ENCODE measurements at regions not wholly inside any gene's neighbourhood (a gene's known extent, or its start where the extent isn't known, plus 50 kb on each side); places are given as distances from the start of the nearest gene placed in this dataset.
A peak's percentile ranks its signal among the peaks of the same experiment; 100 is the strongest.

GRCh38 chr10:131445623-131446022 lies 134.1 kb upstream of the TCERG1L start:
- DNase-seq = no peak

GRCh38 chr10:131446171-131446570 lies 134.7 kb upstream of the TCERG1L start:
- DNase-seq = no peak

DNA sequence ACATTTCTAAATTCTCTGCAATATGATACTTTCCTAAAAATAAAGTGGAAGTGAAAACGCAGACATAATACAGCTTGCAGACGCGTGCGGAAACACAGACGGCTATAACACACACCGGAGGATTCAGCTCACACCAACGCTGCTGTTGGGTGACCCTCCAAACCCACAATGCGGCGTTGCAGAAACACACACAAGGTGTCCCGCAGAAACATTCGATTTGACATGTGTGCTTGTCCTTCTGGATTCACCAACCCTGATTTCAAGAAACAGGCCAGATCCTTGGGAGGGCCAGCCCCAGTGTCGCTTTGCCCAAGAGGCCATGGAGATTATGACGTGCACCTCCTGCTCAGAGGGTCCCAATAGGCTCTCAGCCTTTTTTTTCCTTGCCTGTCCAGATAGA lies 136.7 kb upstream of the TCERG1L start:
- DNase-seq = no peak

DNA sequence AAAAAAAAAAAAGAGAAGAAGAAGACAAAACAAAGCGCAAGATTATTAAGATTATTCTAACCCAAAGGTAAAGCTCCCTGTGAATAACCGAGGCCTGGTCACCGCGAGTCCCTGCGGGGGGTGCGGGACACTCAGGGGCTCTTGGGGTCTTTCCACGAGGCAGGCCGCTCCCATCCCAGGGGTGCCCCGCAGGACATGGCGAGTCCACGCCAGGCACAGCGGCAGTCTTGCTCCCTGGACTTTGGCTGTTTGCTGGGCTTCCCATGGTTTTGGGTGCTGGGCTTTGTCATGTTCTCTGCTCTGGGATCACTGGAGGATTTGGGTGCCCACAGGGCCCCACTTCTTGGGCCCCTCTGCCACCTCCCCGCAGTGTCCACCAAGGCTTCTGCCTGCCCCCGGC lies 137.4 kb upstream of the TCERG1L start:
- DNase-seq = no peak

DNA sequence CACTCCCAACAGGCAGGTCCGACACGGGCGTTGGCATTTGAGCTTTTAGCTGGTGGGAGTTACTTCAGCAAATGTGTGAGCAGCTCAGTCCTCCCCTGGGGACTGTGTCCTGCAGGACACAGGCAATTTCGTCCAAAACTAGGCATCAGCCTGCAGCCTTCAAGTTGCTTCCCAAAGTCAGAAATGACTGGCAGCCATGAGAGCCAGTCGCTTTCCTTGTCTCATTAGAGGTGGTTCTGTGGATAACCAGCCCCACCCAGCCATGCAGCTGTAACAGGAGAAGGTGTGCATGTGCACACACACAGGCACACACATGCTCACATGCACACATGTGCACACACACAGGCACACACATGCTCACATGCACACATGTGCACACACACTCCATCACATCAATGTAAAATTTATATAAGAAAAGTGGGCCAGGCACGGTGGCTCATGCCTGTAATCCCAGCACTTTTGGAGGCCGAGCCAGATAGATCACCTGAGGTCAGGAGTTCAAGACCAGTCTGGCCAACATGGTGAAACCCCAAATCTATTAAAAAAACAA lies 138.8 kb upstream of the TCERG1L start:
- no peak for DNase-seq

GRCh38 chr10:131451407-131452015 lies 140.0 kb upstream of the TCERG1L start:
- no peak for DNase-seq

GRCh38 chr10:131452926-131453720 lies 141.6 kb upstream of the TCERG1L start:
- DNase-seq = no peak

DNA sequence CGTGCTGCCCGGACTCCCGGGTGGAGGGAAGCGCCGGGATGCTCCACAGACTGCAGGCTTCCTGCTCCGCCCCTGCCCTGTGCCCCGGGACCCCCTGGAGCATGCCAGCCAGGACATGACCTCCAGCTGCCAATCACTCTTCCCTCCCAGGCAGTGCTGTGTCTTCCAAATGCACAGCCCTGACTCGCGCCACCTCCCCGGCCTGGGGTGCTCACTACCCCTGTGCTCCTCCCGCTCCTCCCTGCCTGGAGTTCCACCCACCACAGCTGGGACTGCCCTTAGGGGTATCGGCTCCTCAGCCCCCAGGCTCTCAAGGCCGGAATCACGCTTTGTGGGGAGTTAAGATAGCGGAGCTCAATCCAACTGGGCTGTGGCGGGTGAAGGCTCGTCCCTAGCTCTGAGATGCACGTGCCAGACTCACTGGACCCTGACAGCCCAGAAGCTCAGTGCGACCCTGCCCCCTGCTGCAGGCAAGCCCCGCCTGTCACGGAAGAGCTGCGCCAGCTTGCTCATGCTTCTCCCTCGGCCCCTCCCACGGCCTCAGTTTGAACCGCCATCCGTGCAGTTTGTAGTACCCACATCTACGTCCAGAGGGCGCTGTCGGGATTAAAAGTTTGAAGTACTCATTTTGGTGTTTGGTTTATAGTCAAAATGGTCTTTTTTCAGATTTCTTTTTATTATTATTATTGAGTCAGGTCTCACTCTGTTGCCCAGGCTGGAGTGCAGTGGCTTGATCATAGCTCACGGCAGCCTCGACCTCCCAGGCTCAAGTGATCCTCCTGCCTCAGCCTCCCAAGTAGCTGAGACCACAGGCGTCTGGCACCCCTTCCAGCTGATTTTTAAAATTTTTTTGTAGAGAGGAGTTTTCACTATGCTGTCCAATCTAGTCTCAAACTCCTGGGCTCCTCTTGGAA lies 142.5 kb upstream of the TCERG1L start:
- peak; percentile 7 for DNase-seq

- DNase-seq = no peak
These were observed 144.9 kb upstream of the TCERG1L start for GRCh38 chr10:131456411-131456810.

DNA sequence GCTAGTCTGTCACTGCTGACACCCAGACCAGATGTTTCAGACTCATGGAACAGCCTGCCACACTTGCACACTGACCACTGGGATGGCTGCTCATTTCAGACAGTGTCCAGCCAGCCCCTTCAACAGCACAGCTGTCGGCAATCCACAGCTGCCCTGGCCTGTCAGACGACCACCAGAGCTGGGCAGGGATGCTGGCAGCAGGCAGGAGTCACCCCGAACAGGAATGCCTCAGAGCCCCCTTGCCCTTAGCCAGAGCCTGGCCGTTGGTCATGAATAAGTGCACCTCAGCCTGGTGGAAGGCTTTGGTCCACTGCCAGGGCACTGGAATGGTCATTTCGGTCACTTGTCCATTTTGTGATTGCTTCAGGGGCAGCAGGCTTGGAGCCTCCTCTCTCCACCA lies 149.6 kb upstream of the TCERG1L start:
- no peak for DNase-seq

- no peak for DNase-seq
These were observed 153.3 kb upstream of the TCERG1L start for GRCh38 chr10:131464789-131465188.

- DNase-seq = no peak
These were observed 158.0 kb upstream of the TCERG1L start for GRCh38 chr10:131469551-131469950.

GRCh38 chr10:131473645-131474044 lies 162.1 kb upstream of the TCERG1L start:
- DNase-seq = no peak

DNA sequence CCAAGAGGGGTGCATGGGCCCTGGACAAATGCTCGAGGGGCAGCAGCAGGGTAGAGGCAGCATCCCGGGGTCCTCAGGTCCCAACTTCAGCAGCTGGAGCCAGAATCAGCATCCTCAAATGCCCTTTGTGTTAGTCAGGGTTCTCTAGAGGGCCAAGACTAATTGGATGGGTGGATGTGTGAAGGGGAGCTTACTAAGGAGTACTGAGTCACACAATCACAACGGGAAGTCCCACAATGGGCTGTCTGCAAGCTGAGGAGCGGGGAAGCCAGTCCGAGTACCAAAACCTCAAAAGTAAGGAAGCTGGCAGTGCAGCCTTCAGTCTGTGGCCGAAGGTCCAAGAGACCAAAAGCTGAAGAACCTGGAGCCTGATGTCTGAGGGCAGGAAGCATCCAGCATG lies 162.9 kb upstream of the TCERG1L start:
- no peak for DNase-seq

DNA sequence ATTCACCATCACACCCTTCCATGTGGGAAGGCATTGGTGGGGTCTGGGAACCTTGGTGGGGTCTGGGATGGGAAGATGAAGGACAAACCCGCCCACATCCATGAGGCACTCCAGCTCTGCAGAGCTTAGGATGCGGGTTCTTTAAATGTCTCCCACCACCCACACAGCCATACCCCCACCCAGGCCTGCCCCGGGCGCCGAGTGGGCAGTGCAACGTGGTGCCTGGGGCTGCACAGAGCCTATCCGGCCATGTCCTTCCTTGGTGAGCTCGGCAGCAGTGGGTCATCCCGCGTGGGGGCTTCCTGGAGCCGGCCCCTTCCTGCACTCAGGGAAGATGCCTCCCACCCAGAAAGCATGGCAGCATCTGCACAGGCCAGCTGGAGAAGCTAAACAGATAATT lies 163.5 kb upstream of the TCERG1L start:
- DNase-seq = no peak

- DNase-seq = no peak
These were observed 164.3 kb upstream of the TCERG1L start for GRCh38 chr10:131475803-131476202.

- no peak for DNase-seq
These were observed 166.1 kb upstream of the TCERG1L start for GRCh38 chr10:131477457-131478121.

DNA sequence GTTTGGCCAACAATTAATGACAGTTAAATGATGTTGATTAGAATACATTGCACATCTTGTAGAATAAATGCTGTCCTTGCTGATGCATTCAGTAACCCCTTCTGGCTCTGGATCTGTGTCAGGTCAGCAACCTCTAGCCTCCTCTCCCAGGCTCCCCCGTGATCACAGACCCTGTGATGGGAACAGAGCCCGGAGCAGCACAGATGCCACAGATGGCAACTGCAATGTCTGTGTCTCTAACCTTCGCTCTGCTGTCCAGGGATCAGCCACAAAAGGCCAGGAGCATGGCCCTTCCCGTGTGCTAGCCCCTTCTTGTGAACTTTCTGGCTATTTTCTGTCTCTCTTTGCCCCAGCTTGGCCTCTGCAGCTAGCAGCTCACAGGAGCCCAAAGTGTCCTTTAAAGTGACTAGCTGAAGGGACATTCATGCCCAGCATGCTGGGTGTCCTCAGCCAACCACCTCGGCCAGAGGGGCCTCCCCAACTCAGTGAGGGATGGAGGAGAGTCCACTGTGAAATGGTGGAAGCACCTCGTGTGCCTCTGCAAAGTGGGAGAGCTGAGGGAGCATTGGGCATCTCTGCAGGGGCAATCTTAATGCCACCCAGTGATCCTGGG lies 167.0 kb upstream of the TCERG1L start:
- no peak for DNase-seq

GRCh38 chr10:131480066-131480465 lies 168.5 kb upstream of the TCERG1L start:
- DNase-seq = no peak

- DNase-seq = no peak
These were observed 169.3 kb upstream of the TCERG1L start for GRCh38 chr10:131480861-131481260.

GRCh38 chr10:131485732-131486131 lies 174.2 kb upstream of the TCERG1L start:
- DNase-seq = no peak

DNA sequence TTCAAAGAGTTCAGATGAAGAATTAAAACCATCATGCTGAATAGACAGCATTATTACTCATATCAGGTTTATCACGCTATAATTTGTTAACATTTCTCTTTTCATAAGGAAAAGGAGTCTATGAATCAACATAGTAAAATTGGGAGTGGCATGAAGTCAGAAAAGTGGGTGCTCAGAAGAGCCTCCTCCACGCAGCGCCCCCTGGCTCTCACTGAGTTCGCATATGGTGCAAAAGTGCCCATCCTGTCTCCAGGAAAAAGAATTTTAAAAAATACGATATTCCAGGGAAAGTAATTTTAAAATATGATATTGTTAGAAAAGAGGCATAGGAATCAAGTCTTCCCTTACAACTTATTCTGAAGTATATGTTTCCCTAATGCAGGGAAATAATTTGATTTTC lies 176.3 kb upstream of the TCERG1L start:
- no peak for DNase-seq
